Skin epidermis (tissue), 12 donors: ENCODE measurements at regions not wholly inside any gene's neighbourhood (a gene's known extent, or its start where the extent isn't known, plus 50 kb on each side); places are given as distances from the start of the nearest gene placed in this dataset.

Experiments
- H3K27ac ChIP-seq, 21 experiments: fragments of 200-600 bp; sonication (generic) in 11 of 21; one replicate each; pipeline ENCODE4 v1.5.0; 2020; ENCODE audit warnings: mild to moderate bottlenecking in 3 of 21, inconsistent platforms in 2 of 21, moderate library complexity in 2 of 21
- H3K4me3 ChIP-seq, 7 experiments: fragments of 200-600 bp; sonication (generic) in 2 of 7; one replicate each; pipeline ENCODE4 v1.5.0; 2020; ENCODE audit warnings: inconsistent platforms in 2 of 7, mild to moderate bottlenecking in 2 of 7, moderate library complexity in 1 of 7

GRCh38 chr12:15033029-15033428 is 60.2 kb downstream of the PDE6H start:
- H3K4me3 ChIP-seq = no peak overlapping the region
- H3K27ac ChIP-seq = no peak overlapping the region

- Histone ChIP-seq H3K4me3 (no peak overlapping the region), H3K27ac (no peak overlapping the region)
These were observed 60.8 kb downstream of the PDE6H start for GRCh38 chr12:15033641-15034040.

- Histone ChIP-seq H3K4me3 (no peak overlapping the region), H3K27ac (no peak overlapping the region)
These were observed 62.3 kb downstream of the PDE6H start for GRCh38 chr12:15035185-15035584.

- Histone ChIP-seq H3K4me3 (no peak overlapping the region), H3K27ac (peak overlapping the region in 1 of 21 experiments; percentile 43)
These were observed 64.3 kb downstream of the PDE6H start for GRCh38 chr12:15037091-15037687.

GRCh38 chr12:15038137-15038536 is 65.3 kb downstream of the PDE6H start:
- Histone ChIP-seq H3K27ac (no peak overlapping the region), H3K4me3 (no peak overlapping the region)

GRCh38 chr12:15044471-15044870 is 71.6 kb downstream of the PDE6H start:
- Histone ChIP-seq H3K4me3 (no peak overlapping the region), H3K27ac (no peak overlapping the region)

- H3K4me3 ChIP-seq = no peak overlapping the region
- H3K27ac ChIP-seq = no peak overlapping the region
These were observed 72.6 kb downstream of the PDE6H start for GRCh38 chr12:15045451-15045850.

GRCh38 chr12:15047611-15048010 is 74.8 kb downstream of the PDE6H start:
- H3K4me3 ChIP-seq = no peak overlapping the region
- H3K27ac ChIP-seq = no peak overlapping the region

- Histone ChIP-seq H3K27ac (no peak overlapping the region), H3K4me3 (no peak overlapping the region)
These were observed 76.8 kb downstream of the PDE6H start for GRCh38 chr12:15049461-15050153.

- no peak overlapping the region for H3K27ac ChIP-seq
- H3K4me3 ChIP-seq = no peak overlapping the region
These were observed 77.8 kb downstream of the PDE6H start for GRCh38 chr12:15050659-15051058.

GRCh38 chr12:15052691-15053090 is 79.8 kb downstream of the PDE6H start:
- no peak overlapping the region for H3K4me3 ChIP-seq

GRCh38 chr12:15056218-15056617 is 83.4 kb downstream of the PDE6H start:
- H3K27ac ChIP-seq = no peak overlapping the region

More at GRCh38 chr12:15052691-15053090, 79.8 kb downstream of the PDE6H start:
- peak overlapping the region in 1 of 21 experiments; percentile 0 for H3K27ac ChIP-seq

More at GRCh38 chr12:15056218-15056617, 83.4 kb downstream of the PDE6H start:
- no peak overlapping the region for H3K4me3 ChIP-seq
